HFFc6 (cell line): ENCODE measurements at regions not wholly inside any gene's neighbourhood (a gene's known extent, or its start where the extent isn't known, plus 50 kb on each side); places are given as distances from the start of the nearest gene placed in this dataset.
"Not testable (repeated sequence)": the region's sequence is repeated elsewhere in the genome, so short reads cannot be mapped to it uniquely, and the experiment has no call there.

Experiments
- DNase-seq: peaks from one replicate; pipeline ENCODE4 v3.0.0-alpha.2; 2018
- H3K27ac Mint-ChIP-seq: 2 replicates; pipeline ENCODE4 v1.8.0; 2020; ENCODE audit warnings: mild to moderate bottlenecking, mixed read lengths
- H3K27me3 Mint-ChIP-seq: 2 replicates; pipeline ENCODE4 v1.8.0; 2021; ENCODE audit warnings: mild to moderate bottlenecking, moderate library complexity, mixed read lengths; ENCODE audit not compliant: insufficient read depth
- H3K36me3 Mint-ChIP-seq: 2 replicates; pipeline ENCODE4 v1.8.0; 2021; ENCODE audit warnings: low read depth, mixed read lengths
- H3K4me1 Mint-ChIP-seq: 2 replicates; pipeline ENCODE4 v1.8.0; 2020; ENCODE audit warnings: low read depth, mixed read lengths
- H3K4me3 Mint-ChIP-seq: 2 replicates; pipeline ENCODE4 v1.8.0; 2020; ENCODE audit warnings: mild to moderate bottlenecking, moderate library complexity, mixed read lengths
- H3K9me3 Mint-ChIP-seq: 2 replicates; pipeline ENCODE4 v1.8.0; 2020; ENCODE audit warnings: mild to moderate bottlenecking, mixed read lengths
- TF ChIP-seq, protein P1 (sequence below): fragments of 200-600 bp; sonication (generic); IDR thresholded peaks from 2 replicates; pipeline ENCODE4 v1.5.0; 2021; ENCODE audit warnings: antibody characterized with exemption, mild to moderate bottlenecking

DNA sequence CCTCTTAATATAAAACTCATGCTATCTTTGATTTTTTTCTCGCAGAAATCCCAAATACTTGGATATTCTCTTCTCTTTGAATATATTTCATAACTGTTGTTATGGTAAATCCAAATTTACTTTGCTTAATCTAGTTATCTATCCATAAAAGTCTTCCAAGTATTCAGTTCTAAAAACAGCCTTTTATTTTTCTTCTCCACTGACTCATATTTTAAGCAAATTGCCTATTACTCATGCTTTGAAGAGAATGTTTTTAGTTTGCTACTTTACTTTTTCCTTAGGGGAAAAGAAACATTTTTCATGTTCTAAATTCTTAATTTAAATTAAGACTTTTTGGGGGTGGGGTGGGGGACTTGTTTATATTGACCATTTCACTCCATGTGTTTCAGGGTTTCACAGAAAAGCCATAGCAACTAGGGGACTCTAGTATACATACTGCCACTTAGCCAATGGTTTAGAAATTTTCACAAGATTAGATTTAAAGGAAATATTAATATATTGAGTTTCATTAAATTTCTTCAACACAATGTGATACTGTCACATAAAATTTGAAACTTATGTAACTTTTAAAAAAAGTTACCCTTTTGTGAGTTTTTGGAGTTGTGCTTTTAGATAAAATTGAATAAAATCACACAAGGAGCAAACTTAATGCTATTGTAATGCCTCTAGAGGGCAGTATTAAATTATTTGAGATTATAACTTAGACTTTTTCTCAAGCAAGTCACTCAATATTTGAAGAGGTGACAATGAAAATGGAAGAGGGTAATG, 545.8 kb upstream of the ARRDC3 start:
- Mint-ChIP-seq H3K27me3 (no peaks in the 10 kb centered on the region), H3K4me3 (no peak overlapping the region), H3K9me3 (no peaks in the 10 kb centered on the region), H3K4me1 (peaks cover 11% of the 10 kb centered on the region), H3K36me3 (no peaks in the 10 kb centered on the region), H3K27ac (no peak overlapping the region)
- TF ChIP-seq, protein P1, sequence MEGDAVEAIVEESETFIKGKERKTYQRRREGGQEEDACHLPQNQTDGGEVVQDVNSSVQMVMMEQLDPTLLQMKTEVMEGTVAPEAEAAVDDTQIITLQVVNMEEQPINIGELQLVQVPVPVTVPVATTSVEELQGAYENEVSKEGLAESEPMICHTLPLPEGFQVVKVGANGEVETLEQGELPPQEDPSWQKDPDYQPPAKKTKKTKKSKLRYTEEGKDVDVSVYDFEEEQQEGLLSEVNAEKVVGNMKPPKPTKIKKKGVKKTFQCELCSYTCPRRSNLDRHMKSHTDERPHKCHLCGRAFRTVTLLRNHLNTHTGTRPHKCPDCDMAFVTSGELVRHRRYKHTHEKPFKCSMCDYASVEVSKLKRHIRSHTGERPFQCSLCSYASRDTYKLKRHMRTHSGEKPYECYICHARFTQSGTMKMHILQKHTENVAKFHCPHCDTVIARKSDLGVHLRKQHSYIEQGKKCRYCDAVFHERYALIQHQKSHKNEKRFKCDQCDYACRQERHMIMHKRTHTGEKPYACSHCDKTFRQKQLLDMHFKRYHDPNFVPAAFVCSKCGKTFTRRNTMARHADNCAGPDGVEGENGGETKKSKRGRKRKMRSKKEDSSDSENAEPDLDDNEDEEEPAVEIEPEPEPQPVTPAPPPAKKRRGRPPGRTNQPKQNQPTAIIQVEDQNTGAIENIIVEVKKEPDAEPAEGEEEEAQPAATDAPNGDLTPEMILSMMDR, result peak; percentile 84
- peak; percentile 2 for DNase-seq

GRCh38 chr5:91927439-91927838, 544.3 kb upstream of the ARRDC3 start:
- no peak for DNase-seq
- Mint-ChIP-seq H3K4me3 (no peak overlapping the region), H3K27me3 (no peaks in the 10 kb centered on the region), H3K36me3 (no peaks in the 10 kb centered on the region), H3K9me3 (no peaks in the 10 kb centered on the region), H3K27ac (no peak overlapping the region), H3K4me1 (peaks cover 11% of the 10 kb centered on the region)
- TF ChIP-seq, protein P1, result no peak

DNA sequence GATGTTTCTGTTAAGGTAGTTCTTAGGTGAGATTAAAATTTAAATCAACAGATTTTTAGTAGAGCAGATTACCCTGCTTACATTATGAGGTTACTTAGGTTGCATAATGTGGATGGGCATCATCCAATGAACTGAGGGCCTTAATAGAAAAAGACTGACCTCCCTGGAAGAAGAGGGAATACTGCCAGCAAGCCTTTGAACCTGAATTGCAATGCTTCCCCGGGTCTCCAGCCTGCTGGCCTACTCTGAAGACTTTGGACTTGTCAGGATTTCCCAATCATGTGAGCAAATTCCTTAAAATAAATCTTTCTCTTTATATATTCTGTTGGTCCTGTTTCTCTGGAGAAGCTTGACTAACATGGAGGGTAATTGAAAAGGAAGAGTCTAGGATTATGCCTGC, 542.1 kb upstream of the ARRDC3 start:
- H3K4me3 Mint-ChIP-seq, result no peak overlapping the region

DNA sequence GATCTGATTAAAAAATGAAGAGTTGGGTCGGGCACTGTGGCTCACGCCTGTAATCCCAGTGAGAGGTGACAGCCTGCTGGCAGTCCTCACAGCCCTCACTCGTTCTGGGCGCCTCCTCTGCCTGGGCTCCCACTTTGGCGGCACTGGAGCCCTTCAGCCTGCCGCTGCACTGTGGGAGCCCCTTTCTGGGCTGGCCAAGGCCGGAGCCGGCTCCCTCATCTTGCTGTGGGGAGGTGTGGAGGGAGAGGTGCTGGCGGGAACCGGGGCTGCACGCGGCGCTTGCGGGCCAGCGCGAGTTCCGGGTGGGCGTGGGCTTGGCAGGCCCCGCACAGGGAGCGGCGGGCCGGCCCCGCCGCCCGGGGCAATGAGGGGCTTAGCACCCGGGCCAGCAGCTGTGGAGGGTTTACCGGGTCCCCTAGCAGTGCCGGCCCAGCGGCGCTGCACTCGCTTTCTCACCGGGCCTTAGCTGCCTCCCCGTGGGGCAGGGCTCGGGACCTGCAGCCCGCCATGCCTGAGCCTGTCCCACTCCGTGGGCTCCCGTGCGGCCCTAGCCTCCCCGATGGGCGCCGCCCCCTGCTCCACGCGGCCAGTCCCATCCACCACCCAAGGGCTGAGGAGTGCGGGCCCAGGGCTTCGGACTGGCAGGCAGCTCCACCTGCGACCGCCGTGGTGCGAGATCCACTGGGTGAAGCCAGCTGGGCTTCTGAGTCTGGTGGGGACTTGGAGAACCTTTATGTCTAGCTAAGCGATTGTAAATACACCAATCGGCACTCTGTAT, 534.1 kb upstream of the ARRDC3 start:
- H3K4me3 Mint-ChIP-seq, H3K27me3 Mint-ChIP-seq, H3K27ac Mint-ChIP-seq, H3K36me3 Mint-ChIP-seq, H3K4me1 Mint-ChIP-seq, DNase-seq: not testable (repeated sequence)
- H3K9me3 Mint-ChIP-seq, result peaks cover 16% of the 10 kb centered on the region

More for the DNA sequence above, 542.1 kb upstream of the ARRDC3 start:
- Mint-ChIP-seq H3K9me3 (no peaks in the 10 kb centered on the region), H3K4me1 (peaks cover 11% of the 10 kb centered on the region), H3K27me3 (no peaks in the 10 kb centered on the region), H3K27ac (no peak overlapping the region), H3K36me3 (no peaks in the 10 kb centered on the region)
- no peak for DNase-seq
- TF ChIP-seq, protein P1, result no peak

GRCh38 chr5:91910655-91911054, 527.5 kb upstream of the ARRDC3 start:
- H3K9me3 Mint-ChIP-seq, result peaks cover 21% of the 10 kb centered on the region
- no peaks in the 10 kb centered on the region for H3K36me3 Mint-ChIP-seq
- H3K27ac Mint-ChIP-seq, result no peak overlapping the region
- no peak overlapping the region for H3K4me3 Mint-ChIP-seq
- H3K4me1 Mint-ChIP-seq, result no peaks in the 10 kb centered on the region
- no peak for DNase-seq
- no peaks in the 10 kb centered on the region for H3K27me3 Mint-ChIP-seq
- TF ChIP-seq, protein P1, result no peak

GRCh38 chr5:91910247-91910646, 527.1 kb upstream of the ARRDC3 start:
- no peak overlapping the region for H3K4me3 Mint-ChIP-seq
- no peaks in the 10 kb centered on the region for H3K36me3 Mint-ChIP-seq
- DNase-seq, result no peak
- TF ChIP-seq, protein P1, result no peak
- no peak overlapping the region for H3K27ac Mint-ChIP-seq
- H3K4me1 Mint-ChIP-seq, result no peaks in the 10 kb centered on the region
- no peaks in the 10 kb centered on the region for H3K27me3 Mint-ChIP-seq
- peaks cover 21% of the 10 kb centered on the region for H3K9me3 Mint-ChIP-seq
